ENCODE measurements at regions not wholly inside any gene's neighbourhood (a gene's known extent, or its start where the extent isn't known, plus 50 kb on each side); places are given as distances from the start of the nearest gene placed in this dataset.
"Not testable (repeated sequence)": the region's sequence is repeated elsewhere in the genome, so short reads cannot be mapped to it uniquely, and the experiment has no call there.

DNA sequence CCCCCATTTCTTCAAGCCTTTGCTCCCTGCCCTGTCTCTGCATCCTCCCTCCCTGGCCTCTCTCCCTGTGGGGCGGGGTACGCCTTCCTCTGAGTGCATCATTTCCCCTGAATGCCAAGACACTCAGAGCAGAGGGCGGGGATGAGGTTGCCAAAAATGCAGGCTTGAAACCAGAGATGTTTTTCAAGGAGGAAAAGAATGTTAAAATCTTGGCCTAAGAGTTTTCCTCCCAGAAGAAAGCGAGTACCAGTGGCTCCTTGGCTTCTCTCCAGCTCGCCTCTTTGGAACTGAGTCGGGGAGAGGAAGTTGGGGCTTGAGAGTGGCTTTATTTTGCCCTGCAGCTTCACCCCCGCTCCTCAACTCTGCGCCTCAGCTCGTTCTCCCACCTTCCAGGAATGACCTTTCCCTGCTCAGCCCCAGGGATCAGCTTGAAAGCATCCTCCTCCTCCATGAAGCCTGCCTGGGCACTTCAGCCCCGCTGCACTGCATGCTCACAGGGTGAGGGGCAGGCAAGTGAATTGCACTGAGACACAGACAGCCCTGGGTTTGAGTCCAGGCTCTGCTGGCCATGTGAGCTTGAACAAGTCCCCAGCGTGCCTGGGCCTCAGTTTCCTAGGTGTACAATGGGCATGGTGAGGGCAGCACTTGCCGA, 57.5 kb upstream of the SORCS2 start:
- FAIRE-seq, result peak; percentile 95
- peaks cover 5% of the 10 kb centered on the region for H4K20me1 ChIP-seq (ENCODE audit: insufficient read depth, low read length)
- H3K36me3 Mint-ChIP-seq (ENCODE audit: low read depth, unreplicated experiment), result no peaks in the 10 kb centered on the region
- peaks cover 14% of the 10 kb centered on the region for H3K27me3 Mint-ChIP-seq (ENCODE audit: low read depth, unreplicated experiment)
- peaks cover 20% of the 10 kb centered on the region for H3K4me1 ChIP-seq (ENCODE audit: insufficient read depth, low read length)
- peak overlapping the region; percentile 55 for H2AFZ ChIP-seq (ENCODE audit: low read depth, low read length)
- H3K9me3 ChIP-seq (ENCODE audit: insufficient read depth, low read depth, low read length), result peaks cover 6% of the 10 kb centered on the region
- peaks cover 10% of the 10 kb centered on the region for H3K9me3 Mint-ChIP-seq (ENCODE audit: unreplicated experiment)
- peak overlapping the region; percentile 1 for H3K4me3 ChIP-seq (ENCODE audit: insufficient read depth, low read depth, low read length)
- peak overlapping the region; percentile 60 for H3K4me3 Mint-ChIP-seq (ENCODE audit: unreplicated experiment)
- H3K9ac ChIP-seq (ENCODE audit: low read length), result no peak overlapping the region
- no peaks in the 10 kb centered on the region for H3K79me2 ChIP-seq (ENCODE audit: insufficient read depth, low read length)
- DNase-seq (ENCODE audit: low read depth), result peak; percentile 93
- H3K36me3 ChIP-seq (ENCODE audit: insufficient read depth, low read length), result no peaks in the 10 kb centered on the region
- no peak overlapping the region for H3K27ac ChIP-seq (ENCODE audit: low read depth, low read length)
- TF ChIP-seq EZH2 (IDR thresholded peaks at IDR 0.05; ENCODE audit: insufficient read depth, low read length), result no peak
- TF ChIP-seq, protein P1, sequence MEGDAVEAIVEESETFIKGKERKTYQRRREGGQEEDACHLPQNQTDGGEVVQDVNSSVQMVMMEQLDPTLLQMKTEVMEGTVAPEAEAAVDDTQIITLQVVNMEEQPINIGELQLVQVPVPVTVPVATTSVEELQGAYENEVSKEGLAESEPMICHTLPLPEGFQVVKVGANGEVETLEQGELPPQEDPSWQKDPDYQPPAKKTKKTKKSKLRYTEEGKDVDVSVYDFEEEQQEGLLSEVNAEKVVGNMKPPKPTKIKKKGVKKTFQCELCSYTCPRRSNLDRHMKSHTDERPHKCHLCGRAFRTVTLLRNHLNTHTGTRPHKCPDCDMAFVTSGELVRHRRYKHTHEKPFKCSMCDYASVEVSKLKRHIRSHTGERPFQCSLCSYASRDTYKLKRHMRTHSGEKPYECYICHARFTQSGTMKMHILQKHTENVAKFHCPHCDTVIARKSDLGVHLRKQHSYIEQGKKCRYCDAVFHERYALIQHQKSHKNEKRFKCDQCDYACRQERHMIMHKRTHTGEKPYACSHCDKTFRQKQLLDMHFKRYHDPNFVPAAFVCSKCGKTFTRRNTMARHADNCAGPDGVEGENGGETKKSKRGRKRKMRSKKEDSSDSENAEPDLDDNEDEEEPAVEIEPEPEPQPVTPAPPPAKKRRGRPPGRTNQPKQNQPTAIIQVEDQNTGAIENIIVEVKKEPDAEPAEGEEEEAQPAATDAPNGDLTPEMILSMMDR (IDR thresholded peaks at IDR 0.05; ENCODE audit: insufficient read depth, low read depth, low read length), result no peak
- H3K27ac Mint-ChIP-seq (ENCODE audit: unreplicated experiment), result no peak overlapping the region
- H3K4me1 Mint-ChIP-seq (ENCODE audit: low read depth, unreplicated experiment), result peaks cover 21% of the 10 kb centered on the region
- peaks cover 14% of the 10 kb centered on the region for H3K27me3 ChIP-seq (ENCODE audit: insufficient read depth, low read length)
- peak overlapping the region; percentile 76 for H3K4me2 ChIP-seq (ENCODE audit: low read length)

- not testable (repeated sequence) for H3K4me3 Mint-ChIP-seq (ENCODE audit: unreplicated experiment); H3K9ac ChIP-seq (ENCODE audit: low read length); H3K36me3 Mint-ChIP-seq (ENCODE audit: low read depth, unreplicated experiment); H3K27me3 ChIP-seq (ENCODE audit: insufficient read depth, low read length); H3K79me2 ChIP-seq (ENCODE audit: insufficient read depth, low read length); H4K20me1 ChIP-seq (ENCODE audit: insufficient read depth, low read length); FAIRE-seq; H2AFZ ChIP-seq (ENCODE audit: low read depth, low read length); H3K9me3 ChIP-seq (ENCODE audit: insufficient read depth, low read depth, low read length); H3K27ac ChIP-seq (ENCODE audit: low read depth, low read length); H3K27ac Mint-ChIP-seq (ENCODE audit: unreplicated experiment); H3K36me3 ChIP-seq (ENCODE audit: insufficient read depth, low read length); H3K4me3 ChIP-seq (ENCODE audit: insufficient read depth, low read depth, low read length); H3K9me3 Mint-ChIP-seq (ENCODE audit: unreplicated experiment); DNase-seq (ENCODE audit: low read depth)
- H3K4me1 ChIP-seq (ENCODE audit: insufficient read depth, low read length), result peaks cover 20% of the 10 kb centered on the region
- H3K27me3 Mint-ChIP-seq (ENCODE audit: low read depth, unreplicated experiment), result peaks cover 11% of the 10 kb centered on the region
- peak overlapping the region; percentile 76 for H3K4me2 ChIP-seq (ENCODE audit: low read length)
- peaks cover 21% of the 10 kb centered on the region for H3K4me1 Mint-ChIP-seq (ENCODE audit: low read depth, unreplicated experiment)
Measured at GRCh38 chr4:7133818-7134650, 58.3 kb upstream of the SORCS2 start.

GRCh38 chr4:7132730-7133582, 59.4 kb upstream of the SORCS2 start:
- peaks cover 21% of the 10 kb centered on the region for H3K4me1 ChIP-seq (ENCODE audit: insufficient read depth, low read length)
- no peaks in the 10 kb centered on the region for H3K36me3 Mint-ChIP-seq (ENCODE audit: low read depth, unreplicated experiment)

More at GRCh38 chr4:7132730-7133582, 59.4 kb upstream of the SORCS2 start:
- peaks cover 5% of the 10 kb centered on the region for H3K27me3 Mint-ChIP-seq (ENCODE audit: low read depth, unreplicated experiment)
- Histone ChIP-seq H2AFZ (ENCODE audit: low read depth, low read length) (no peak overlapping the region), H3K27ac (ENCODE audit: low read depth, low read length) (no peak overlapping the region), H3K9ac (ENCODE audit: low read length) (no peak overlapping the region), H4K20me1 (ENCODE audit: insufficient read depth, low read length) (peaks cover 5% of the 10 kb centered on the region), H3K36me3 (ENCODE audit: insufficient read depth, low read length) (no peaks in the 10 kb centered on the region), H3K4me2 (ENCODE audit: low read length) (no peak overlapping the region), H3K79me2 (ENCODE audit: insufficient read depth, low read length) (no peaks in the 10 kb centered on the region), H3K27me3 (ENCODE audit: insufficient read depth, low read length) (peaks cover 3% of the 10 kb centered on the region), H3K4me3 (ENCODE audit: insufficient read depth, low read depth, low read length) (no peak overlapping the region), H3K9me3 (ENCODE audit: insufficient read depth, low read depth, low read length) (peaks cover 6% of the 10 kb centered on the region)
- peak overlapping the region; percentile 36 for H3K27ac Mint-ChIP-seq (ENCODE audit: unreplicated experiment)
- DNase-seq (ENCODE audit: low read depth), result peak; percentile 67
- peaks cover 10% of the 10 kb centered on the region for H3K9me3 Mint-ChIP-seq (ENCODE audit: unreplicated experiment)
- TF ChIP-seq, protein P1 (IDR thresholded peaks at IDR 0.05; ENCODE audit: insufficient read depth, low read depth, low read length), result no peak
- no peak for TF ChIP-seq EZH2 (IDR thresholded peaks at IDR 0.05; ENCODE audit: insufficient read depth, low read length)
- FAIRE-seq, result no peak
- H3K4me3 Mint-ChIP-seq (ENCODE audit: unreplicated experiment), result no peak overlapping the region
- peaks cover 21% of the 10 kb centered on the region for H3K4me1 Mint-ChIP-seq (ENCODE audit: low read depth, unreplicated experiment)

Measured in astrocyte (in vitro differentiated cells and primary cell).